ENCODE measurements at regions not wholly inside any gene's neighbourhood (a gene's known extent, or its start where the extent isn't known, plus 50 kb on each side); places are given as distances from the start of the nearest gene placed in this dataset.
"Not testable (repeated sequence)": the region's sequence is repeated elsewhere in the genome, so short reads cannot be mapped to it uniquely, and the experiment has no call there.

DNA sequence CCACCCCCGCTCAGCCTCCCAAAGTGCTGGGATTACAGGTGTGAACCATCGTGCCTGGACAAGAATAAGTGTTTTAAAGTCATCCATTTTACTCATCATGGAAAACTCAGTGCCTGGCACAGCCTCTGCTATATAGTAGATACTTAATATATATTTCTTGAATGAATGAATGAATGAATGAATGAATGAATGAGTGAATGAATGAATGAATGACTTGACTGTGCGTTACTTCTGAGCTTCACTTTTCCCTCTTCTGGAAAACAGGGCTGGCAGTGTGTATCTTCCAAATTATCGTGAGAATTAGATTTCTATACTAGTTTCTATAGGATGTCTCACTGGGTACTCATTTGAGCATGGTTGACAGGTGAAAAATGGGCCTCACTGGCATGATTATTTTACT is 307.3 kb upstream of the ERCC4 start:
- in situ Hi-C loops (cut with MboI; ENCODE audit: low sequenced_read_pairs): no loop called here

DNA sequence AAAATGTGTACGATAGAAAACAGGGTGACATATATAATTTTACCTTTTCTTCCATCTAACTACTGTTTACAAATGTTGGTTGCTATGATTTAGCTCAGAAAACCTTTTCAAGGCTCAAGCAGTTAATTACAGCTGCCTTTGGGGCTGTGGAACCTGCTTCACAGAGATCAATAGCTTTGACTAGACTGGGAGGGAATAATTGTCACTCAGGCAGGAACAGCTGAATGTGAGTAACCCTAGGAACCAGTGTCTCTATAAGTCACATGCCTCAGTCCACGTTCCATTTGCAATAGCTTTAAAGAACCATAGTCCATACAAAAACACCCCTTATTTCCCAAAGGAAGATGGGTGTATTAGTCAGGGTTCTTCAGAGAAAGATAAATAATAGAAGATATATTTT is 306.8 kb upstream of the ERCC4 start:
- in situ Hi-C loops (cut with MboI; ENCODE audit: low sequenced_read_pairs): no loop called here

DNA sequence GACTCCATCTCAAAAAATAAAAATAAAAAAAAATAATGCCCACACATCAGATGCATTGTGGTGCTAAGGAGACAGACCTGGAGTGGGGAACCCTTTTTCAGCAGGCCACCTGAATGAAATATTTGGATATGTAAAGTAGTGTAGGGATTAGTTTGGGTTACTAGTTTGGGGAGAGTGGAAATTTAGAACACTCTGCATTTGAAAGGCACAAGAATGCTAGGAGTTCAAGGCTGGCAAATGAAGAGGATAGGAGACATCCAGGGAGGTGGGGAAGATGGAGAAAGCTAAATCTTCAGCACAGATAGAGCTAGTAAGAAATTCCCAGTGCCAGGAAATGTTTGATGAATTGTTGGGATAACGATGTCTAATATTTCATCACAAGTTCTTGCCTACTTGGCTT is 298.3 kb upstream of the ERCC4 start:
- in situ Hi-C loops (cut with MboI; ENCODE audit: low sequenced_read_pairs): no loop called here

DNA sequence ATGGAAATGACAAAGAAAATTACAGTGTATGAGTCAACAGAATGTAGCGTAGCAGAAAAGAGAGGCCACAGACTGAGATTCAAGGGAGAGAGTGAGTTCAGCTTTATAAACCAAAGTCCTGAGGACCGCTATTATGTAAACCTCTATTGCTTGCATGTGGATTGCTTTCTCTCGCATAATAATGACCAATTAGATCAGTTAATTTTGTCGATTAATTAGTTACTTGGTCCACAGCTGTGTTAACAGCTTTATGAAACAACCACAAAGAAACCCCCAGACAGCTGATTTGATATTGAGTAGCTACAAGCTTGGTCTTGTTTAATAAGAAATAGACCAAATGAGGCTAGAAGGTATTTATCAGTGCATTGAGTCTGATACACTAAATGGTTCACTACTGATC is 291.8 kb upstream of the ERCC4 start:
- in situ Hi-C loops (cut with MboI; ENCODE audit: low sequenced_read_pairs): no loop called here

DNA sequence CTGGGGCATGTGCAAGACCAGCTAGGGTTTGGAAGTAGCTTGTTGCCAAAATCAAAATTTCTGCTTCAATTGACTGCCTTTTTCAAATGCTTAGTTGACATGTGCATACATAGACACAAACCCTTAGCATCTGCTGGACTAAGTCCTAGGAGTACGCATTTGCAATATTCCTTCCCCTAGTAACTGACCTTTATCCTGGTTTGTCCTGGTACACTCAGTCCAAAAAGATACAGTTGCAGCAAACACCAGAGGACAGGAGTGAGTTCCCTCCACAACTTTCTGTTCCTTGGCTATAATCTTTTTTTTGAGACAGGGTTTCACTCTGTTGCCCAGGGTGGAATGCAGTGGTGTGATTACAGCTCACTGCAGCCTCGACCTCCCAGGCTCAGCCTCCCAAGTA is 290.2 kb upstream of the ERCC4 start:
- in situ Hi-C loops (cut with MboI; ENCODE audit: low sequenced_read_pairs): no loop called here

DNA sequence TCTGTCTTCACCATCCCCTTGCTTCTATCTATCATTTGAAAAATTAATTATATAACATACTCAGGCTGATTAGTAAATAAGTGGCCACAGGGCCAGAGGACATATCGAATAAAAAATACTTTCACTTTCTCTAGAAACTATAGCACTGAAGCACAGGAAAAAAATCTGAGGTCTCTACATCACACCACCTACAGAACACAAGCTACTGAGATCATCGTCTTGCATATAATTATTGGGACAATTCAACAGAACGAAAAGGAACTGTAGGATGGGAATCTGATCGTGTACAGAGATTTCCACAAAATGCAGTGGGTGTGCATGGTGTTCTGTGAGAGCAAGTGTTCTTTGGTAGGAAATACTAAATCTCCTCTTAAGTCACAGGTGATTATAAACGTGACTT is 289.6 kb upstream of the ERCC4 start:
- in situ Hi-C loops (cut with MboI; ENCODE audit: low sequenced_read_pairs): no loop called here

DNA sequence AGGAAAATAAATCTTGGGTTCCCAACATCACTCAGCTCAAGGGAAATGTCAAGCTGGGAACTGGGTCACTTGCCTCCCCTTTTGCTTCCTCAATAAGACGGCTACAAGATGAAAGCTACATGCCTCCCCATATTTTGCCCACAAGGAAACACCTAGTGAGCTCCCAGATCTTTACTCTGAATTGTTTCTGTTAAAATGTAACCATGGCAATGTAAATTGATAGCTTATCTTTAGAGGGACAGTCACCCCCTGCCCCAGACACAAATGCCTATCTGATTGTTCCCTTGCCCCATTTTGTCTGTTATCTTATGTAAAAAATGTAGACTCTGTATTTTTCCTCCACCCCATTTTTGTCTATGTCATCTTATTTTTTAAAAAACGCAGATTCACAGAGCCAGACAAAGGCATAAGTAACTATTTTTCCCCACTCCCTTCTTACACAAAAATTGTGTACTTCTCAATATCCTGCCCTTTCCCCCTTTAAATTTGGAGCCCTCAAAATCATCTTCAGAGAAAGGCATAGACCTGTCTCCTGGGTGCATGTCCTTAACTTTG is 288.7 kb upstream of the ERCC4 start:
- in situ Hi-C loops (cut with MboI; ENCODE audit: low sequenced_read_pairs): no loop called here

DNA sequence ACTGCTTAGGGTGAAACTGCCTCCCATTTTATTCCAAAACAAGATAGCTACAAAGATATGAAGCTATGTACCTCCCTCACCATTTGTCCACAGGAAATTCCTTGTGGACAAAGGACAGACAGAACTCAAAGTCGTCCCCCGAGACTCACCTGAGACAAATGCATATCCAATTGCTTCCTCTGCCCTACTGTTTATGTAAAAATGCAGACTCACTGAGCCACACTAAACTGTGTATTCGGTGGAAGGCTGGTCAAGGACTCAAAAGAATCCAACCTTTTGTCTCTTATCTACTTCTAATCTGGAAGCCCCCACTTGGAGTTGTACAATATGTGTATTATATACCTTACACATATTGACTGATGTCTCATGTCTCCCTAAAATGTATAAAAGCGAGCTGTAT is 288.0 kb upstream of the ERCC4 start:
- in situ Hi-C loops (cut with MboI; ENCODE audit: low sequenced_read_pairs): no loop called here

DNA sequence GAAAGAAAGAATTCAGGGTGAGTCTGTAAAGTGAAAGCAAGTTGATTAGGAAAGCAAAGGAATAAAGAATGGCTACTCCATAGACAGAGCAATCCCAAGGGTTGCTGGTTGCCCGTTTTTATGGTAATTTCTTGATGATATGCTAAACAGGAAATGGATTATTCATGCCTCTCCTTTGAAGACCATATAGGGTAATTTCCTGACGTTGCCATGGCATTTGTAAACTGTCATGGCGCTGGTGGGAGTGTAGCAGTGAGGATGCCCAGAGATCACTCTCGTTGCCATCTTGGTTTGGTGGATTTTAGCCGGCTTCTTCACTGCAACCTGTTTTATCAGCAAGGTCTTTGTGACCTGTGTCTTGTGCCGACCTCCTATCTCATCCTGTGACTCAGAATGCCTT is 287.4 kb upstream of the ERCC4 start:
- in situ Hi-C loops (cut with MboI; ENCODE audit: low sequenced_read_pairs): not testable (repeated sequence)

DNA sequence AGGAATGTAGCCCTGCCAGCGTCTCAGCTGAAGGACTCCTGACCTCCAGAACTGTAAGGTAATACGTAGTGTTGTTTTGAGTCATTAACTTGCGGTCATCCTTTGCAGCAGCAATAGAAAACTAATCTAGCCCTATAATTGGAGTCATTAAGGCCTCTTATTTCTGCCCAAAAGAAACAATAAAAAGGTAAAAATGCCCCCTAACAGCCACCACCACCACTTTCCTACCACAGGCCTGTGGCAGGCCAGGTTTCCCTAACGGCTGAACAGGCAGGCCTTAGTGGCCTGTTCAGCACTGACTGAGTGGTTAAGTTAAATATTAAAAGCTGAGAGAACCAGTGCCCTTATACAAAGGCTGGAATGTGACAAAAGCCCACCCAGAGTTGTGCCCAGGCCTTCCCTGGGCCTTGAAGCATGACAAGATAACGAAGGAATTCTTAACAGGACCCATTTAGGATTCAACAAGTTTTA is 286.5 kb upstream of the ERCC4 start:
- in situ Hi-C loops (cut with MboI; ENCODE audit: low sequenced_read_pairs): no loop called here

DNA sequence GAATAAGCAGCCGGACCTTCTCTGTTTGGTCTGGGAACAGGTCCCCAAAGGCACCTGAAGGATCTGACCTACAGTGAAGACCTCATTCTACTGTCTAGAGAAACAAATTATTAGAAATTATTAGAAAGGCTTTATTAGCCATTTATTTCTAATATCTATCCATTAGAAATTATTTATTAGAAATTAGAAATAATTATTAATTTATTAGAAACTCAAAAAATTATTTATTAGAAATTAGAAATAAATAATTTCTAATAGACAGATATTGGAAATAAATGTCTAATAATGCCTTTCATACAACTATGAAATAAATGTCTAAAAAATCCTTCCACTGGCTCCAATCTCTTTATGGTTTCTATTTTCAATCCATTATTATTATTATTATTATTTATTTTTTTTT is 285.7 kb upstream of the ERCC4 start:
- in situ Hi-C loops (cut with MboI; ENCODE audit: low sequenced_read_pairs): no loop called here

DNA sequence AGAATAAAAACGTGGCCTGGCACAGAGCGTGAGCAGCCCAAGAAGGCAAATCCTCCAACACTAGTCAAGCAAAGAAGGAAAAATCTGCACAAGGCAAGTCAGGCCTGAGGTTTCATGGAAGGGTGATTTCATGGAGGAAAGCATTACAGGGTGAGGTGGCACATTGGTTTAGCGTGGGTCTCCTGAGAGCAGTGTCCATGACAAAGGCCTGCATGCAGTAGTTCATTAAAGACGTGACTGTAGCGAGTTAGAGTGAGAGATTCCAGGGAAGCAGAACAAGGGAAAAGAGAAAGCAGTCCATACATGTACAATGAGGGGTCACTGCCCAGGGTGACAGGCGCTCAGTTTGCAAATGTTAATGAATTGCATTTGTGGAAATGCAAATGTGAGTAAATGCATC is 285.0 kb upstream of the ERCC4 start:
- in situ Hi-C loops (cut with MboI; ENCODE audit: low sequenced_read_pairs): no loop called here

DNA sequence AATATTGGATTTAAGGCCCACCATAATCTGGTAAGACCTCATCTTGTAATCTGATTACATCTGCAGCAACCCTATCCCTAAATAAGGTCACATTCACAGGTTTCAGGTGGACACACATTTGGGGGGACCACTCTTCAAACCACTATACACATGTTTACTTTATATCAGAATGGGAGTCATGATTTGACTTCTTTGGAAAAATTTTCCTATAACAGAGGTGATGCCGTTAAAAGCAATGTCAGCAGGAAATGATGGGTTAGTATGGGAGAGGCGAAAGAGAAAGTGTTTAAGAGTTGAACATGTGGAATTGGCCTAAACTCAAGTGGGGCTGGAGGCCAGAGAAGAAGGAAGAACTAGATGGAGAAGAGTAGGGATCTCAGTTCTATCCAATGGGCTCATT is 281.7 kb upstream of the ERCC4 start:
- in situ Hi-C loops (cut with MboI; ENCODE audit: low sequenced_read_pairs): no loop called here

DNA sequence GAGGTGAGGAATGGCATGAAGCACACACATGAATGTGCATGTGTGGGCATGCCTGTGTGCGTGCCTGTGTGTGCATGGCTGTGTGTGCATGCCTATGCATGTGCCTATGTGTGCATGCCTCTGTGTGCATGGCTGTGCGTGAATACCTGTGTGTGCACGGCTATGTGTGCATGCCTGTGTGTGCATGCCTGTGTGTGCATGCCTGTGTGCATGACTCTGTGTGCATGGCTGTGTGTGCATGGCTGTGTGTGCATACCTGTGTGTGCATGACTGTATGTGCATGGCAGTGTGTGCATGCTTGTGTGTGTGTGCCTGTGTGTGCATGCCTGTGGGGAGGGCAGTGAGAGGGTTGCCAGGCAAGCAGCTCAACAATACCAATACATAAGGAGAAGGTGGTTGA is 276.5 kb upstream of the ERCC4 start:
- in situ Hi-C loops (cut with MboI; ENCODE audit: low sequenced_read_pairs): no loop called here

DNA sequence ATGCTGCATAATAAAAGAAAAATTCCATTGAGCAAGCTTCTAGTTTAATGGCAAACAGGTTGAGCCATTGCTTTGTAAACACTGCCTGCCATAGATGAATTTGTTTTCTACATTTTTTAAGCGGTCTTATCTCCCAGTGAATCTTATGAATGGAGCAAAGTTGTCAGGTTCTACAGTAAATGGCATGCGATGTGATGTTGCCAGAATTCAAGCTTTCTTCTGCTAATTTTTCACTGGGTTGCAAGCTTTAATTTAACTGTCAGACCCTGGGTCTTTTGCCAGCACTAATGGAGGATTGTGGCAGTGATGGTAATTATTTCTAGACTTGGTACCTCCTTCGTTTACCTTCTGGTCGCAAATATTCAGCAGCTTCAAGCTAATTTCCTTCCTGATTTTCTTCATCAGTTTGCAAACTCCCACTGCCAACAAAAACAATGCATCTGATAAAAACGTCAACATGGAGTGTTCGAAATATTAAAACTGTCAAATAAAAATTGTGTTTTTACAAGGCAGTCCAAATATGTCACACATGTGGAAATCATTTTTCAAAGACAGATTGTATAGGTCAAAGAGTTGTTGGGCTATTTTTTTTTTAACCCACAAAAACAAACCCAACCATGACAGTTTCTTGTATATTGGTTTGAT is 274.2 kb upstream of the ERCC4 start:
- in situ Hi-C loops (cut with MboI; ENCODE audit: low sequenced_read_pairs): no loop called here

DNA sequence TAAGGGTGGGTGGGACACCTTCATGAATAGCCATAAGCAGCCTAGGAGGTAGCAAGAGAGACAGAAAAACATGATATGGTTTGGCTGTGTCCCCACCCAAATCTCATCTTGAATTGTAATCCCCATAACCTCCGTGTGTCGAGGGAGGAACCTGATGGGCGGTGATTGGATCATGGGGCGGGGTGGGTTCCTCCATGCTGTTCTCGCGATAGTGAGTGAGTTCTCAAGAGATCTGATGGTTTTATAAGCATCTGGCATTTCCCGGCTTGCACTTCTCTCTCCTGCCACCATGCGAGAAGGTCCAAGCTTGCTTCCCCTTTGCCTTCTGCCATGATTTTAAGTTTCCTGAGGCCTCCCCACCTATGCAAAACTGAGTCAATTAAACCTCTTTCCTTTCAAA is 259.1 kb upstream of the ERCC4 start:
- in situ Hi-C loops (cut with MboI; ENCODE audit: low sequenced_read_pairs): no loop called here

DNA sequence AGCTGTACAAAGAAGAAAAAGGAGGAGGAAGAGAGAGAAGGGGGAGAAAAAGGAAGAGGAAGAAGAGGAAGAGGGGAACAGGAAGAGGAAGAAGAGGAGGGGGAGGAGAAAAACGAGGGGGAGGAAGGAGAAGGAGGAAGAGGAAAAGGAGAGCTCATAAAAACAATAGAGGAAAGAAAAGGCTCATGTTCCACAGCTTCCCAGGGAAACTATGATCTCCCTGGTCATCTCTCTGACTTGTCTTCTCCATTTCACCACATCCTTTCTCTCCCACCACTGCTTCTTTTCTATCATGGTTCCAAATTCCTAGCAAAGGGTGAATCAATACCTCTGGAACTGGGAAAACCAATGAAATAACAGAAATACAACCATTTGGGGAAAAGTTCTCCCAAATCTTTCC is 254.1 kb upstream of the ERCC4 start:
- in situ Hi-C loops (cut with MboI; ENCODE audit: low sequenced_read_pairs): no loop called here

DNA sequence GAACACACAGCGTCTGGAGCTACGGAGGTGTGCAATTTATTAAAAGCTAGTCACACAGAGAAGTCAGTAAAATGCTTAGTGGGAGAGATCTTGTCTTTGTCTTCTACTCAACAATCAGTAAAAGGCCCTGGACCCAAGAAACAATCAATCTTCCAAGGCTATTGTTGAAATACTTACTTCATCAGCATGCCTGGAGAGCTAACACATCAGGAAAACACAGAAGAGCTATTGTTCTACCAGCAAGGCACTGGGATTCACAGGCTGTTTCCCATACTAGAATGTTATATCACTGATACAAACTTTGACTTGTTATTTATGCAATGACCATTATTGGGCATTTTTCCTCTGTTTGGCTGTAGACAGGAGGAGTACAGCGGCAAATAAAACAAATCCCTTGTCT is 247.8 kb upstream of the ERCC4 start:
- in situ Hi-C loops (cut with MboI; ENCODE audit: low sequenced_read_pairs): no loop called here

DNA sequence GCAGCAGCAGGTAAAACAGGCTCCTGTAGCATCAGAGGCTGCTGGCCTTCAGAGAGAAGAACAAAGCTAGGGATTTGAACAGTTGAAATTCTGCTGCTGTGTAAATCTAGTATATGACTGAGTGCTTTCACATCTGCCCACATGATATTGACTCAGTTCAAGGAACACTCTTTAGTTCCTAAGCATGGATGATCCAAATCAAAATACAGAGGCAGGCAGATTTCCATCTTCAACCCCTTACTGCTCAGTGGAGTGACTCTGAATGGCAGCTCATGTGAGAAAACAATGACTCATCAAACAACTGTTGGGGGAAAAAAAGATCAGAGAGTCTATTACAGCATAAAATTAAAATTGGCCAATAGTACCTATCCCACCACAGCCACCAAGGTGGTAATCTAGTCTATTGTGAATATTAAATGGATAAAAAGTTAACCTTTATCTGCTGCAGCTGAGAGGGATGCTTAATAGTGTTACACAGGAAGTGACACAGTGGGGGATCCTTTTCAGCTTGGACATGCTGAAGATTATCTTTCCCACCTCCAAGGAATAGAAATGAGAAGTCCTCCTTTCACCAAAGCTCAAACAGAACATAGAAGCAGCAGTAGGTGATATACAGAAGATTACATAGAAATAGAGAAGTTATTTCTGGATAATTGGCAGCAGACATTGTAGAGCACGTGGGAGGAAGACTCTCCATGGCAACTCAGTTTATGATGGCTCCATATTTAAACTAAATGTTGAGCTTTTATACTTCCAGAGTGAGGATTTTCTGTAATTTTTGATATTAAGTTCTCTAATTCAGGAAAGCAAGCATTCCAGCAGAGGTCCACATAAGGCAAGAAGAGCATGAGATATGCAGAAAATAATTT is 239.7 kb upstream of the ERCC4 start:
- in situ Hi-C loops (cut with MboI; ENCODE audit: low sequenced_read_pairs): no loop called here

DNA sequence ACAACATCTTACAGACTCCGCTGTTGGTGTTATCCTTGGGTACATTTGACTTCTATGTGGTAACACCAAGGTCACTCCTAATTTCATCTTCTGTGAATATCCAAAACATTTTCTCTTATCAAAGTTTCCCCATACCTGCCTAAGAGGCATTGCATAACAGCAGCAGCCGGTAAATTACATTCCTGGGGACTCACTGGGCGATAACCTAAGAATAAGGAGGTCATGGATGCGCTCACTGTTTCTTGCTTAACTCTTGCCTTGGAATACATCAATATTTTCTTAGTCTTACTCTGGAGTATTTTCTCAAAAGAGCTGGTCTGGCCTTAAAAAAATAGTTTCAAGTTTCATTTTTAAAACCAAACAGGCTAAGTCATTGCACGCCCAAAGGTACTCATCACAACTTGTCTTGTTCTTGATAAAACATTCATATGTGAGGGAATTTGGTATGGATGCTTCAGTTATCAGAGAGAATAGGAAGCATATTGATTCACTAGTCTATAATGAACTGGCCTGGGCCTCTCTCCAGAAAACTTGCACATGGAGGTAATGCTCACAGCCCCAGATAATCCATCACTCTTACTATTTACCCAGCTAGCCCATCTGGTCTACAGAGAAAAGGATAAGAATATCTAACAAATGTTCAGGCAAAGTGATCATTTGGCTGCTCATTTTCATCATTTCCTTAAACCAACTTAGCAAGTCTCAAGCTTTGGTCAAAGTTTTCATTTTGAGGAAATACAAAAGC is 235.0 kb upstream of the ERCC4 start:
- in situ Hi-C loops (cut with MboI; ENCODE audit: low sequenced_read_pairs): no loop called here

DNA sequence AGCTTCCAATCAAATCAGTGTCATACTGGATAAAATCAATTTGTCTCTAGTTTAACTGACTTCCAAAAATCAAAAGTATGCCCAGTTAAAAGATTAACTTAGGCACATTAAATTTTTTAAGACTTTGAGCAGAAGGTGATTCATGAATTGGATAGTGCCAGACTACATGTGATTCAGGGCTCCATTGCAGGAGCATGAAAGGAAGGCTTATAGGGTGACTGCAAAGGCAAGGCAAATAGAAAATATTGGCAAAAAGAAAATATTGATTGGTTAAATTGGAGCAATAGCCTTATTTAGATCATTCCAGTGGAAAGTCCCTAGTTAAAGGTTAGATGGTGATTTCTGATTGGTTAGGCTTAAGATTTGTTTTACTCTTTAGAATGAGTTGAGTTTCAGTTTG is 223.9 kb upstream of the ERCC4 start:
- in situ Hi-C loops (cut with MboI; ENCODE audit: low sequenced_read_pairs): no loop called here

DNA sequence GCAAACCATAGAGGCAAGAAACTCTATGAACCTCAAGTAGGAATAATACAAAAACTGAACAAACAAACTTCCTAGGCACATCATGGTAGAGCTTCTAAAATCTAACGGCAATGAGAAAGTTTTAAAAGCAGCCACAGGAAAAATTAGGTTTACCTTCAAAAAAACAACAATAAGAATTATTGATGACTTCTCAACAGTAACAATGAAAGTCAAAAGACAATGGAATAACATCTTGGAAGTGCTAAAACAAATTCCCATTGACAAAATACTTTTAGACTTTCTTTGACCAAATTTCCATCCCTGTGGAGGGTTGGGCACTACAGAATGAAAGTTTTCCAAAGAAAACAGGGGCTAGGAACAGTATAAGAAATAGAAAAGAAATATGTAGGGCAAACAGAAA is 222.9 kb upstream of the ERCC4 start:
- in situ Hi-C loops (cut with MboI; ENCODE audit: low sequenced_read_pairs): no loop called here

Data from HL-60/S4 (cell line).